Endothelial cell of umbilical vein (primary cell): ENCODE measurements at regions not wholly inside any gene's neighbourhood (a gene's known extent, or its start where the extent isn't known, plus 50 kb on each side); places are given as distances from the start of the nearest gene placed in this dataset.

Experiments used
- BruUV-seq: library from RNA; stranded (reverse); fragments of 400-500 nt; replicated peaks from 2 replicates; lab custom pipeline; 2021; lab: Mats Ljungman, UMichigan
- CTCF ChIA-PET: fragments of 300-600, 350-600 bp; sonication (Branson Sonifier 250); formaldehyde crosslinking; loops from one replicate; lab custom pipeline; 2021; ENCODE audit warnings: antibody characterized with exemption, inconsistent platforms; lab: Charles Lee
- POLR2A ChIA-PET: fragments of 300-600, 350-600 bp; sonication (Branson Sonifier 250); formaldehyde crosslinking; loops from one replicate; lab custom pipeline; 2021; ENCODE audit warnings: antibody characterized with exemption, inconsistent platforms; lab: Charles Lee
- DNase-seq: peaks from one replicate; pipeline ENCODE4 v3.0.0-alpha.2; 2011; ENCODE audit warnings: low read depth, low spot score
- FAIRE-seq: peaks from 2 replicates; lab custom pipeline; 2011; peaks lifted over from hg19 to GRCh38; lab: Jason Lieb, UNC
- H2AFZ ChIP-seq: 2 replicates; pipeline ENCODE4 v1.6.0; 2012; ENCODE audit warnings: low read depth, low read length, control low read depth, inconsistent platforms
- H3K27ac ChIP-seq: 2 replicates; pipeline ENCODE4 v1.5.1; 2011; ENCODE audit warnings: low read depth, mild to moderate bottlenecking, control low read depth, low read length, moderate library complexity; ENCODE audit not compliant: insufficient read depth
- H3K27me3 ChIP-seq, 2 experiments: 2 replicates each; pipeline versions ENCODE4 v1.6.0 to v1.6.1; 2011; ENCODE audit warnings: low read length in 2 of 2, mixed read lengths in 1 of 2; ENCODE audit not compliant: control insufficient read depth in 2 of 2, insufficient read depth in 2 of 2
- H3K36me3 ChIP-seq, 2 experiments: 2 replicates in 1 of 2; 3 replicates in 1 of 2; pipeline ENCODE4 v1.5.1; 2011; ENCODE audit warnings: low read length in 2 of 2, mild to moderate bottlenecking in 1 of 2, moderate library complexity in 1 of 2; ENCODE audit not compliant: control insufficient read depth in 2 of 2, insufficient read depth in 2 of 2; ENCODE audit errors: extremely low read depth in 1 of 2
- H3K4me1 ChIP-seq: 3 replicates; pipeline ENCODE4 v1.5.1; 2011; ENCODE audit warnings: mild to moderate bottlenecking, low read length; ENCODE audit not compliant: control insufficient read depth, insufficient read depth; ENCODE audit errors: extremely low read depth
- H3K4me2 ChIP-seq: 2 replicates; pipeline ENCODE4 v1.6.1; 2011; ENCODE audit warnings: low read length, control low read depth, mixed read lengths; ENCODE audit not compliant: insufficient read depth
- H3K4me3 ChIP-seq, 3 experiments: fragments of 200-600 bp in 1 of 3; sonication (generic), shearing (Covaris generic) in 1 of 3; replicated peaks in 1 of 3; 2 replicates each; pipeline ENCODE4 v1.5.1; 2011 to 2016; ENCODE audit warnings: control low read depth in 3 of 3, low read length in 3 of 3, mild to moderate bottlenecking in 2 of 3, inconsistent platforms in 1 of 3, low read depth in 1 of 3, moderate library complexity in 1 of 3; ENCODE audit not compliant: insufficient read depth in 1 of 3
- H3K79me2 ChIP-seq: 2 replicates; pipeline ENCODE4 v1.6.0; 2012; ENCODE audit warnings: low read length, inconsistent platforms; ENCODE audit not compliant: control insufficient read depth, insufficient read depth
- H3K9ac ChIP-seq: replicated peaks from 2 replicates; pipeline ENCODE3; 2011; ENCODE audit warnings: low read length, control low read depth; ENCODE audit not compliant: insufficient read depth; ENCODE audit errors: extremely low read depth
- H3K9me1 ChIP-seq: replicated peaks from 3 replicates; pipeline ENCODE4 v1.6.0; 2011; ENCODE audit warnings: mild to moderate bottlenecking, low read length; ENCODE audit not compliant: control insufficient read depth, insufficient read depth; ENCODE audit errors: extremely low read depth
- H3K9me3 ChIP-seq: replicated peaks from 2 replicates; pipeline ENCODE4 v1.5.1; 2012; ENCODE audit warnings: low read length, inconsistent platforms; ENCODE audit not compliant: control insufficient read depth, insufficient read depth
- H4K20me1 ChIP-seq: replicated peaks from 2 replicates; pipeline ENCODE3; 2011; ENCODE audit warnings: mild to moderate bottlenecking, low read length; ENCODE audit not compliant: control insufficient read depth, insufficient read depth; ENCODE audit errors: extremely low read depth
- EZH2 ChIP-seq: IDR thresholded peaks from 2 replicates; pipeline ENCODE4 v1.6.1; 2012; ENCODE audit warnings: borderline replicate concordance, low read depth, mild to moderate bottlenecking, moderate library complexity, low read length, inconsistent platforms; ENCODE audit not compliant: severe bottlenecking
- FOS ChIP-seq: IDR thresholded peaks from 2 replicates; pipeline ENCODE4 v1.6.1; 2011; ENCODE audit warnings: mild to moderate bottlenecking, low read length, moderate library complexity, borderline replicate concordance; ENCODE audit not compliant: insufficient read depth
- GATA2 ChIP-seq: IDR thresholded peaks from 2 replicates; pipeline ENCODE4 v1.7.0; 2011; ENCODE audit warnings: low read depth, mild to moderate bottlenecking, moderate library complexity, mixed read lengths, low read length; ENCODE audit not compliant: insufficient read length, insufficient read depth
- JUN ChIP-seq: IDR thresholded peaks from 2 replicates; pipeline ENCODE4 v1.6.1; 2011; ENCODE audit warnings: borderline replicate concordance, low read depth; ENCODE audit not compliant: insufficient read length, insufficient read depth
- MYC ChIP-seq: IDR thresholded peaks from one replicate; pipeline ENCODE4 v1.6.1; 2011; ENCODE audit warnings: mild to moderate bottlenecking, low read depth, low read length
- POLR2A ChIP-seq: IDR thresholded peaks from 2 replicates; pipeline ENCODE4 v1.6.1; 2012; ENCODE audit warnings: low read depth, mild to moderate bottlenecking, control low read depth, low read length
- POLR2AphosphoS5 ChIP-seq: IDR thresholded peaks from 2 replicates; pipeline ENCODE4 v1.6.1; 2012; ENCODE audit warnings: low read depth, mild to moderate bottlenecking, control low read depth, low read length, moderate library complexity; ENCODE audit not compliant: insufficient read depth
- dilution Hi-C: fragments of 300-500 bp; cut with MboI; formaldehyde crosslinking; loops from one replicate; pipeline ENCODE4 v1.15.0; 2019; ENCODE audit warnings: low sequenced_read_pairs; ENCODE audit not compliant: extremely low pct_ligation_motif_present
- intact Hi-C: fragments of 100-400 bp; cut with micrococcal nuclease; formaldehyde crosslinking; loops from one replicate; pipeline ENCODE4 v1.10.0; 2022
- TF ChIP-seq, protein P1 (sequence below): IDR thresholded peaks from 2 replicates; pipeline ENCODE4 v1.6.1; 2011; ENCODE audit not compliant: insufficient read depth, insufficient read length
- TF ChIP-seq, protein P2 (sequence below), 2 donors: IDR thresholded peaks; 1 replicate in 1 of 2; 2 replicates in 1 of 2; pipeline ENCODE4 v1.5.1; 2011; ENCODE audit warnings: low read length in 2 of 2, mild to moderate bottlenecking in 2 of 2, moderate library complexity in 2 of 2, control low read depth in 1 of 2, inconsistent platforms in 1 of 2, low read depth in 1 of 2; ENCODE audit not compliant: insufficient read depth in 1 of 2; ENCODE audit errors: extremely low read depth in 1 of 2

DNA sequence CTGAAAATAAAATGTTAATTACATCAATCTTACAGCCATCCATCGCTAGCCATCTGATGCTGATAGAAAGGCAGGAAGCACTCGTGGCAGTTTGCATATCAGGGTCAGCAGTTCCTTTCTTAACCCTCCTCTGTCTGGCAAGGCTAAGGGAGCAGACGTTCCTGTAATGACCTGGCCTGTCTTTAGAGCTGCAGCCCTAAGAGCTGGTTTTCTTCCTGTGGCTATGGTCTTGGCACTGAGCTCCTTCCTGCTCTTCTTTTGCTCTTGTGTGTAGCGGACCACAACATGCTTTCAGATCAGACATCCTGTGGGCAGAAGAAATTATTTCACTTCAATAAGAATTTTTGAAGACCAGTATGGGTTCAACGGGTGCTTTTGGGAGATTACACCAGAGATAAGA, 170.4 kb downstream of the DAD1 start:
- no peaks in the 10 kb centered on the region for H3K36me3 ChIP-seq
- BruUV-seq = no TSS peak
- CTCF ChIA-PET = interaction anchor here (0.6 to 1.5 kb wide), 2 partner anchors 43 to 54 kb away, joined by 3 to 4 read pairs; no protein-coding TSS in a partner anchor
- no peaks in the 10 kb centered on the region for H4K20me1 ChIP-seq
- H3K4me3 ChIP-seq = no peak overlapping the region
- H3K4me2 ChIP-seq = no peak overlapping the region
- no peaks in the 10 kb centered on the region for H3K9me3 ChIP-seq
- FAIRE-seq = no peak
- TF ChIP-seq JUN (no peak), GATA2 (no peak), MYC (no peak), POLR2AphosphoS5 (no peak), POLR2A (no peak), EZH2 (no peak), FOS (no peak)
- TF ChIP-seq, protein P1, sequence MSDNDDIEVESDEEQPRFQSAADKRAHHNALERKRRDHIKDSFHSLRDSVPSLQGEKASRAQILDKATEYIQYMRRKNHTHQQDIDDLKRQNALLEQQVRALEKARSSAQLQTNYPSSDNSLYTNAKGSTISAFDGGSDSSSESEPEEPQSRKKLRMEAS = no peak
- TF ChIP-seq, protein P2, sequence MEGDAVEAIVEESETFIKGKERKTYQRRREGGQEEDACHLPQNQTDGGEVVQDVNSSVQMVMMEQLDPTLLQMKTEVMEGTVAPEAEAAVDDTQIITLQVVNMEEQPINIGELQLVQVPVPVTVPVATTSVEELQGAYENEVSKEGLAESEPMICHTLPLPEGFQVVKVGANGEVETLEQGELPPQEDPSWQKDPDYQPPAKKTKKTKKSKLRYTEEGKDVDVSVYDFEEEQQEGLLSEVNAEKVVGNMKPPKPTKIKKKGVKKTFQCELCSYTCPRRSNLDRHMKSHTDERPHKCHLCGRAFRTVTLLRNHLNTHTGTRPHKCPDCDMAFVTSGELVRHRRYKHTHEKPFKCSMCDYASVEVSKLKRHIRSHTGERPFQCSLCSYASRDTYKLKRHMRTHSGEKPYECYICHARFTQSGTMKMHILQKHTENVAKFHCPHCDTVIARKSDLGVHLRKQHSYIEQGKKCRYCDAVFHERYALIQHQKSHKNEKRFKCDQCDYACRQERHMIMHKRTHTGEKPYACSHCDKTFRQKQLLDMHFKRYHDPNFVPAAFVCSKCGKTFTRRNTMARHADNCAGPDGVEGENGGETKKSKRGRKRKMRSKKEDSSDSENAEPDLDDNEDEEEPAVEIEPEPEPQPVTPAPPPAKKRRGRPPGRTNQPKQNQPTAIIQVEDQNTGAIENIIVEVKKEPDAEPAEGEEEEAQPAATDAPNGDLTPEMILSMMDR (IDR thresholded peaks at IDR 0.05; ENCODE audit: extremely low read depth in 1 of 2, insufficient read depth in 1 of 2, low read depth in 1 of 2, low read length in 2 of 2) = no peak
- no peaks in the 10 kb centered on the region for H3K4me1 ChIP-seq
- intact Hi-C loops = no loop called here
- H3K27ac ChIP-seq = no peak overlapping the region
- peaks cover 8 to 23% of the 10 kb centered on the region in 2 experiments for H3K27me3 ChIP-seq
- no peaks in the 10 kb centered on the region for H3K79me2 ChIP-seq
- no peak overlapping the region for H2AFZ ChIP-seq
- POLR2A ChIA-PET = no interaction called here
- no peak overlapping the region for H3K9ac ChIP-seq
- DNase-seq = no peak
- H3K9me1 ChIP-seq = no peaks in the 10 kb centered on the region
- dilution Hi-C loops = no loop called here
